ENCODE measurements at regions not wholly inside any gene's neighbourhood (a gene's known extent, or its start where the extent isn't known, plus 50 kb on each side); places are given as distances from the start of the nearest gene placed in this dataset.

GRCh38 chr12:87112571-87113345 is 856.6 kb upstream of the MGAT4C start:
- no peaks in the 10 kb centered on the region for H3K4me1 ChIP-seq
- intact Hi-C loops (cut with DNase I), result no loop called here
- H3K27ac ChIP-seq, result no peak overlapping the region
- no peak for DNase-seq
- 51 to 74% methylated on average over 3 of the region's 3 CpGs for WGBS, 2 donors
- TF ChIP-seq POLR2AphosphoS5 (IDR thresholded peaks at IDR 0.05) (no peak), POLR2A (IDR thresholded peaks at IDR 0.05) (no peak), EP300 (IDR thresholded peaks at IDR 0.05) (no peak), CTCF (IDR thresholded peaks at IDR 0.05) (no peak)
- no peaks in the 10 kb centered on the region for H3K9me3 ChIP-seq
- H3K4me3 ChIP-seq, result no peak overlapping the region
- no peaks in the 10 kb centered on the region for H3K27me3 ChIP-seq
- no peaks in the 10 kb centered on the region for H3K36me3 ChIP-seq

GRCh38 chr12:87107766-87108165 is 851.6 kb upstream of the MGAT4C start:
- intact Hi-C loops (cut with DNase I), result no loop called here
- Histone ChIP-seq H3K36me3 (no peaks in the 10 kb centered on the region), H3K27ac (no peak overlapping the region), H3K4me1 (no peaks in the 10 kb centered on the region), H3K4me3 (no peak overlapping the region), H3K9me3 (no peaks in the 10 kb centered on the region), H3K27me3 (no peaks in the 10 kb centered on the region)
- 72 to 82% methylated on average over 3 of the region's 3 CpGs for WGBS, 2 donors
- no peak for DNase-seq
- TF ChIP-seq EP300 (IDR thresholded peaks at IDR 0.05) (no peak), POLR2AphosphoS5 (IDR thresholded peaks at IDR 0.05) (no peak), CTCF (IDR thresholded peaks at IDR 0.05) (no peak), POLR2A (IDR thresholded peaks at IDR 0.05) (no peak)

GRCh38 chr12:87107270-87107669 is 851.1 kb upstream of the MGAT4C start:
- H3K4me3 ChIP-seq, result no peak overlapping the region
- no peaks in the 10 kb centered on the region for H3K4me1 ChIP-seq
- H3K36me3 ChIP-seq, result no peaks in the 10 kb centered on the region
- H3K9me3 ChIP-seq, result no peaks in the 10 kb centered on the region
- DNase-seq, result no peak
- no peaks in the 10 kb centered on the region for H3K27me3 ChIP-seq
- H3K27ac ChIP-seq, result no peak overlapping the region
- TF ChIP-seq POLR2A (IDR thresholded peaks at IDR 0.05) (no peak), EP300 (IDR thresholded peaks at IDR 0.05) (no peak), POLR2AphosphoS5 (IDR thresholded peaks at IDR 0.05) (no peak), CTCF (IDR thresholded peaks at IDR 0.05) (no peak)
- 66 to 79% methylated on average over 3 of the region's 3 CpGs for WGBS, 2 donors
- intact Hi-C loops (cut with DNase I), result no loop called here

- WGBS, 2 donors, result 68 to 75% methylated on average over 4 of the region's 4 CpGs
Observed at GRCh38 chr12:87096082-87096585, 839.9 kb upstream of the MGAT4C start.

More at GRCh38 chr12:87096082-87096585, 839.9 kb upstream of the MGAT4C start:
- H3K36me3 ChIP-seq, result no peaks in the 10 kb centered on the region
- DNase-seq, result no peak
- no peaks in the 10 kb centered on the region for H3K27me3 ChIP-seq
- TF ChIP-seq POLR2AphosphoS5 (IDR thresholded peaks at IDR 0.05) (no peak), POLR2A (IDR thresholded peaks at IDR 0.05) (no peak), EP300 (IDR thresholded peaks at IDR 0.05) (no peak), CTCF (IDR thresholded peaks at IDR 0.05) (no peak)
- no peak overlapping the region for H3K27ac ChIP-seq
- H3K4me3 ChIP-seq, result no peak overlapping the region
- peaks cover 0 to 4% (median 0%) of the 10 kb centered on the region in 4 donors for H3K9me3 ChIP-seq
- H3K4me1 ChIP-seq, result no peaks in the 10 kb centered on the region
- intact Hi-C loops (cut with DNase I), result no loop called here
